Epithelial cell of esophagus (primary cell): ENCODE measurements at regions not wholly inside any gene's neighbourhood (a gene's known extent, or its start where the extent isn't known, plus 50 kb on each side); places are given as distances from the start of the nearest gene placed in this dataset.
A peak's percentile ranks its signal among the peaks of the same experiment; 100 is the strongest.

Experiments used
- DNase-seq: peaks from one replicate; pipeline ENCODE4 v3.0.0; 2010; ENCODE audit warnings: low read depth
- H3K4me3 ChIP-seq: 2 replicates; pipeline ENCODE4 v1.5.1; 2011; ENCODE audit warnings: mild to moderate bottlenecking, low read length, control low read depth
- CTCF ChIP-seq: IDR thresholded peaks from 2 replicates; pipeline ENCODE4 v1.5.1; 2011; ENCODE audit warnings: low read depth, mild to moderate bottlenecking, low read length, control low read depth, inconsistent platforms; ENCODE audit not compliant: insufficient read depth; ENCODE audit errors: missing control alignments

- no peak for DNase-seq
- no peak overlapping the region for H3K4me3 ChIP-seq
- TF ChIP-seq CTCF: no peak
Measured at GRCh38 chr4:124090021-124090420, 622.5 kb downstream of the ANKRD50 start.

GRCh38 chr4:124092101-124092500 is 620.4 kb downstream of the ANKRD50 start:
- H3K4me3 ChIP-seq: no peak overlapping the region
- no peak for DNase-seq

GRCh38 chr4:124092541-124092984 is 620.0 kb downstream of the ANKRD50 start:
- DNase-seq: no peak
- no peak for TF ChIP-seq CTCF
- H3K4me3 ChIP-seq: no peak overlapping the region

More at GRCh38 chr4:124092101-124092500, 620.4 kb downstream of the ANKRD50 start:
- no peak for TF ChIP-seq CTCF

- no peak overlapping the region for H3K4me3 ChIP-seq
- no peak for TF ChIP-seq CTCF
- no peak for DNase-seq
Measured at GRCh38 chr4:124095621-124096020, 616.9 kb downstream of the ANKRD50 start.

GRCh38 chr4:124096290-124096689 is 616.2 kb downstream of the ANKRD50 start:
- no peak overlapping the region for H3K4me3 ChIP-seq
- TF ChIP-seq CTCF: no peak
- no peak for DNase-seq

GRCh38 chr4:124097447-124097846 is 615.1 kb downstream of the ANKRD50 start:
- no peak for DNase-seq
- no peak for TF ChIP-seq CTCF
- no peak overlapping the region for H3K4me3 ChIP-seq

- H3K4me3 ChIP-seq: no peak overlapping the region
- DNase-seq: peak; percentile 86
- no peak for TF ChIP-seq CTCF
Measured at GRCh38 chr4:124104101-124104500, 608.4 kb downstream of the ANKRD50 start.
